ENCODE measurements at regions not wholly inside any gene's neighbourhood (a gene's known extent, or its start where the extent isn't known, plus 50 kb on each side); places are given as distances from the start of the nearest gene placed in this dataset.

DNA sequence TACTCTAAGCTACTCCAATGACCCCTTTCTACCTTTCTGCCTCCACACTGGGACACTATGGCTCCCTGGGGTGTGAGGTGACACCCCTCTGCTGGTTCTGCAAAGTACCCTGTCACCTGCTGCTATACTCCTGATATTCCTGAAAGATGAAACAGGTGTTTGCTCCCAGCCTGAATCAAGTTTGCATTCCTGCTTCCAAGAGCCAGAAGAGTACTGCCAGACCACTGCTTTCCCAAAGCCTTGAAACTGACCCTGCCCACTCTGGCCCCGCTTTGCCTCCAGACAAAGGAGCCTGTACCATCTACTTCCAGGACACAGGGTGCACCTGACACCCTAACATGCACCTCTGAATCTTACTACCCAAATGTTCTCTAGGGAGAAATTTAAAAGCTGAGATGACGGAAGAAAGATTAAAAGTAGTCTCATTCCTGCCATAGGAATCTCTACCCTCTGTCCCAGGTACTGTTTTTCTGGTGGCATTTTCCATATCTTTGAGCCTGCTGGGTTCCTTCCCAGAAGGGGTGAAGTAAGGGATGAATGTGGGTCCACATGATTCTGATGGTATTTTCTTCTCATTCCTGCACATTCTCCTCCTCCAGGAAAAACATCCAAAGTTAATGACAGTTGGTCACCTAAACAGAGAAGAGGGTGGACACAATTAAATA is 70.3 kb upstream of the DUSP10 start:
- TF ChIP-seq POLR2A (IDR thresholded peaks at IDR 0.05) (no peak), CTCF (IDR thresholded peaks at IDR 0.05) (no peak), POLR2AphosphoS5 (IDR thresholded peaks at IDR 0.05) (no peak), EP300 (IDR thresholded peaks at IDR 0.05; ENCODE audit: low read depth) (no peak)
